ENCODE measurements at regions not wholly inside any gene's neighbourhood (a gene's known extent, or its start where the extent isn't known, plus 50 kb on each side); places are given as distances from the start of the nearest gene placed in this dataset.

DNA sequence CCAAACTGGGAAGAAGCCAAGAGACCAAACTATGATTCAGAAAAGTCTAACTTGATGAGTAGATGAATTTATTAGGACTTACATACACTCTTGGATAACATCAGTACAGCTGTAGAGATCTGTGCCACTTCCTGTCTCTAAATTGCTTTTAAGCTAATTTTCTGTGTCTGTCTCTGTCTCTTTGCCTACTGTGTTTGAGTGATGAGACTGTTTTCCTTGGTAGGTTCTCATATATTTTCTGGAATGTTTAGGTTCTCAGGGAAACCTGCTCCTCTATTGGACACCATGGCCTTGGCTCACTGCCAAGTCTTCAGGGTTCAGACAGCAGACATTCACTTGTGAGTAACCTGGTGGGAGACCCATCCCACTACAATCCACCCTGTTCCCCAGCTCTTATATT lies 103.5 kb upstream of the KIF2B start:
- no peak for DNase-seq (ENCODE audit: low spot score)
- H3K27ac ChIP-seq (ENCODE audit: poor library complexity, severe bottlenecking), result no peak overlapping the region
- no peaks in the 10 kb centered on the region for H3K36me3 ChIP-seq (ENCODE audit: low read depth)
- H3K4me3 ChIP-seq (ENCODE audit: severe bottlenecking), result no peak overlapping the region
- TF ChIP-seq, protein P1, sequence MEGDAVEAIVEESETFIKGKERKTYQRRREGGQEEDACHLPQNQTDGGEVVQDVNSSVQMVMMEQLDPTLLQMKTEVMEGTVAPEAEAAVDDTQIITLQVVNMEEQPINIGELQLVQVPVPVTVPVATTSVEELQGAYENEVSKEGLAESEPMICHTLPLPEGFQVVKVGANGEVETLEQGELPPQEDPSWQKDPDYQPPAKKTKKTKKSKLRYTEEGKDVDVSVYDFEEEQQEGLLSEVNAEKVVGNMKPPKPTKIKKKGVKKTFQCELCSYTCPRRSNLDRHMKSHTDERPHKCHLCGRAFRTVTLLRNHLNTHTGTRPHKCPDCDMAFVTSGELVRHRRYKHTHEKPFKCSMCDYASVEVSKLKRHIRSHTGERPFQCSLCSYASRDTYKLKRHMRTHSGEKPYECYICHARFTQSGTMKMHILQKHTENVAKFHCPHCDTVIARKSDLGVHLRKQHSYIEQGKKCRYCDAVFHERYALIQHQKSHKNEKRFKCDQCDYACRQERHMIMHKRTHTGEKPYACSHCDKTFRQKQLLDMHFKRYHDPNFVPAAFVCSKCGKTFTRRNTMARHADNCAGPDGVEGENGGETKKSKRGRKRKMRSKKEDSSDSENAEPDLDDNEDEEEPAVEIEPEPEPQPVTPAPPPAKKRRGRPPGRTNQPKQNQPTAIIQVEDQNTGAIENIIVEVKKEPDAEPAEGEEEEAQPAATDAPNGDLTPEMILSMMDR (IDR thresholded peaks at IDR 0.05; ENCODE audit: poor library complexity, severe bottlenecking), result no peak
- no peaks in the 10 kb centered on the region for H3K27me3 ChIP-seq (ENCODE audit: insufficient read depth, poor library complexity, severe bottlenecking)
- no peak for ATAC-seq (ENCODE audit: low read depth)
- H3K4me1 ChIP-seq (ENCODE audit: insufficient read depth, poor library complexity, severe bottlenecking), result peaks cover 13% of the 10 kb centered on the region
- no peaks in the 10 kb centered on the region for H3K9me3 ChIP-seq (ENCODE audit: severe bottlenecking)

DNA sequence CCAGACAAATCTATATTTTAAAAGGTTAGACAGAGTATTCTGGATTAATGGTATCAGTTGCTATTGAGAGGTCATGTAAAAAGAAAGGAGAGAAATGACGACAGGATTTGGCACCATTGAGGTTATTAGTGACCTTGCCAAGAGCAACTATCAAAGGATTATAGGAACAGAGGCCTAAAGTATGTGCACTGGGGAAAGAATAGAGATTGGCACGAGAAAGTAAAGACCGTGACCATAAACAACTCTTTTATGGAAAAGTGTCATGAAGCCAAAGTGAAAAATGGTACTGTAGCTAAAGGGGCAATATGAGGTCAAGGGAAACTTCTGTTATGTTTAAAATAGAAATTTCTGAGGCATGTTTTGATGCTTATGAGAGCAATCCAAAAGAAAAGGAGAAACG lies 115.2 kb upstream of the KIF2B start:
- no peak for DNase-seq (ENCODE audit: low spot score)

DNA sequence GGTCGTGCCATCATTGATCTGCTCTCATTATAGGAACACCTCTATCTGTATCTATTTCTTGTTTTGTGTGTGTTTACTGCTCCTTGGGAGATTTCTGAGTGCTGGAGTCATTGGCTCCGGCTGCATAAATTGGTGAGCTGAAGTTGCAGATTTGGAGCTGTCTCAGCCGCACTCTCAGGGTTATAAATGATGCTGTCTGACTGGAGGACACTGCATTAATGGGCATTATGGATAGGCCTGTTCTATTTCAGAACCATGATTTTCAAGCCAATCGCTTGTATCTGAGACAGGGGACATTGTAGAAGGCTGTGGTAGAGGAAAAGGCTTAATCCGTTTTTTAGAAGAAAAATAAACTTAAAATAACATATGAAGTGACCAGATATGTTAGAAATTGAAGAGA lies 126.4 kb upstream of the KIF2B start:
- peaks cover 3% of the 10 kb centered on the region for H3K27me3 ChIP-seq (ENCODE audit: insufficient read depth, poor library complexity, severe bottlenecking)
- TF ChIP-seq, protein P1 (IDR thresholded peaks at IDR 0.05; ENCODE audit: poor library complexity, severe bottlenecking), result no peak
- no peak overlapping the region for H3K4me3 ChIP-seq (ENCODE audit: severe bottlenecking)
- H3K27ac ChIP-seq (ENCODE audit: poor library complexity, severe bottlenecking), result no peak overlapping the region
- DNase-seq (ENCODE audit: low spot score), result no peak
- no peak for ATAC-seq (ENCODE audit: low read depth)
- H3K9me3 ChIP-seq (ENCODE audit: severe bottlenecking), result peaks cover 2% of the 10 kb centered on the region
- H3K36me3 ChIP-seq (ENCODE audit: low read depth), result no peaks in the 10 kb centered on the region
- H3K4me1 ChIP-seq (ENCODE audit: insufficient read depth, poor library complexity, severe bottlenecking), result no peaks in the 10 kb centered on the region

More for the DNA sequence above, 115.2 kb upstream of the KIF2B start:
- no peak for ATAC-seq (ENCODE audit: low read depth)
- Histone ChIP-seq H3K27ac (ENCODE audit: poor library complexity, severe bottlenecking) (no peak overlapping the region), H3K9me3 (ENCODE audit: severe bottlenecking) (no peaks in the 10 kb centered on the region), H3K4me1 (ENCODE audit: insufficient read depth, poor library complexity, severe bottlenecking) (no peaks in the 10 kb centered on the region), H3K36me3 (ENCODE audit: low read depth) (no peaks in the 10 kb centered on the region), H3K4me3 (ENCODE audit: severe bottlenecking) (no peak overlapping the region), H3K27me3 (ENCODE audit: insufficient read depth, poor library complexity, severe bottlenecking) (no peaks in the 10 kb centered on the region)
- TF ChIP-seq, protein P1 (IDR thresholded peaks at IDR 0.05; ENCODE audit: poor library complexity, severe bottlenecking), result no peak

DNA sequence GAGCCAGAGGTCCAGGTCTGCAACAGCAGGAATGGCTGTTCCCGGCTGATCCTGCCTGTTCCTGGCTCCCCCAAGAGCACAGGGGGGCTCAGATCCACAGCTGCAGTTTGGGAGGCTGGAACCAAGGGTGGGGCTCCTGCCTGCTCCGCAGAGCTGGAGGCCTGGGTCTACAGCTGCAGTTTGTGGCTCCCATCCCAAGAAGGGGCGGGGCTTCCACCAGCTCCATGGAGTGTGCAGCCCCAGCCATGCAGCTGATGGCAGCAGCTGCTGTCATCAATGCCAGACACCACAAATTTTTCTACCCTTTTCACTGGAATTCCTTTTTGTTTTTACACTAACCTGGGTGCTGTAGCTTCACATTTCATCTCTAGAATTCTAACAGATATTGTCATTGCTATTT lies 135.4 kb upstream of the KIF2B start:
- TF ChIP-seq, protein P1 (IDR thresholded peaks at IDR 0.05; ENCODE audit: poor library complexity, severe bottlenecking), result no peak
- ATAC-seq (ENCODE audit: low read depth) (no peak), DNase-seq (ENCODE audit: low spot score) (no peak)
- H3K9me3 ChIP-seq (ENCODE audit: severe bottlenecking), result peaks cover 2% of the 10 kb centered on the region
- no peaks in the 10 kb centered on the region for H3K36me3 ChIP-seq (ENCODE audit: low read depth)
- H3K4me1 ChIP-seq (ENCODE audit: insufficient read depth, poor library complexity, severe bottlenecking), result no peaks in the 10 kb centered on the region
- no peaks in the 10 kb centered on the region for H3K27me3 ChIP-seq (ENCODE audit: insufficient read depth, poor library complexity, severe bottlenecking)
- H3K27ac ChIP-seq (ENCODE audit: poor library complexity, severe bottlenecking), result no peak overlapping the region
- no peak overlapping the region for H3K4me3 ChIP-seq (ENCODE audit: severe bottlenecking)

DNA sequence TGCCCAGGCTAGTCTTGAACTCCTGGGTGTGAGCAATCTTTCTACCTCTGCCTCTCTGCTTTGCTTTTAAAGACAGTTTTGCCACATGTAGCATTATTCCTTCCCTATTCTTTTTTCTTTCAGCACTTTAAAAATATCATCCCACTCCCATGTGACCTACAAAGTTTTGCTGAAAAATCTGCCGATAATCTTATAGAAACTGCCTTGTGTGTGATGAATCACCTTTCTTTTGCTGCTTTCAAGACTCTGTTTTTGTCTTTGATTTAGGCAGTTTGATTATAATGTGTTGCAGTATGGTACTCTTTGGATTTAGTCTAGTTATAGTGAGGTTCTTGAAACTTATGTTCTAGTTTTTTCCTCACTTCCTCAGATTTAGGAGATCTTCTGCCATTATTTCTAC lies 142.0 kb upstream of the KIF2B start:
- H3K9me3 ChIP-seq (ENCODE audit: severe bottlenecking), result peaks cover 2% of the 10 kb centered on the region
- no peak for ATAC-seq (ENCODE audit: low read depth)
- no peaks in the 10 kb centered on the region for H3K4me1 ChIP-seq (ENCODE audit: insufficient read depth, poor library complexity, severe bottlenecking)
- no peaks in the 10 kb centered on the region for H3K36me3 ChIP-seq (ENCODE audit: low read depth)
- no peak overlapping the region for H3K4me3 ChIP-seq (ENCODE audit: severe bottlenecking)
- H3K27ac ChIP-seq (ENCODE audit: poor library complexity, severe bottlenecking), result no peak overlapping the region
- TF ChIP-seq, protein P1 (IDR thresholded peaks at IDR 0.05; ENCODE audit: poor library complexity, severe bottlenecking), result no peak
- no peaks in the 10 kb centered on the region for H3K27me3 ChIP-seq (ENCODE audit: insufficient read depth, poor library complexity, severe bottlenecking)
- DNase-seq (ENCODE audit: low spot score), result no peak

Data from RWPE2 (cell line).